GM19452 (cell line): ENCODE measurements at regions not wholly inside any gene's neighbourhood (a gene's known extent, or its start where the extent isn't known, plus 50 kb on each side); places are given as distances from the start of the nearest gene placed in this dataset.

ENCODE experiments used
- ATAC-seq: cut with Tn5 transposase; IDR thresholded peaks from one replicate; pipeline ENCODE4 v1.9.1; 2021; ENCODE audit not compliant: unreplicated experiment

GRCh38 chr13:30128095-30128494, 179.3 kb downstream of the KATNAL1 start:
- ATAC-seq, result no peak

- no peak for ATAC-seq
Observed at GRCh38 chr13:30126903-30127428, 180.4 kb downstream of the KATNAL1 start.

- ATAC-seq, result no peak
Observed at GRCh38 chr13:30125422-30126073, 181.8 kb downstream of the KATNAL1 start.

- no peak for ATAC-seq
Observed at GRCh38 chr13:30124131-30124768, 183.1 kb downstream of the KATNAL1 start.

- no peak for ATAC-seq
Observed at GRCh38 chr13:30123575-30123974, 183.8 kb downstream of the KATNAL1 start.

- ATAC-seq, result no peak
Observed at GRCh38 chr13:30121666-30122065, 185.7 kb downstream of the KATNAL1 start.

GRCh38 chr13:30121244-30121643, 186.1 kb downstream of the KATNAL1 start:
- no peak for ATAC-seq

- no peak for ATAC-seq
Observed at GRCh38 chr13:30120133-30120822, 187.1 kb downstream of the KATNAL1 start.

GRCh38 chr13:30119476-30119875, 187.9 kb downstream of the KATNAL1 start:
- ATAC-seq, result no peak

GRCh38 chr13:30116379-30116778, 191.0 kb downstream of the KATNAL1 start:
- no peak for ATAC-seq

GRCh38 chr13:30115257-30115600, 192.1 kb downstream of the KATNAL1 start:
- no peak for ATAC-seq

GRCh38 chr13:30114571-30115256, 192.6 kb downstream of the KATNAL1 start:
- ATAC-seq, result peak; percentile 88

- ATAC-seq, result no peak
Observed at GRCh38 chr13:30113983-30114570, 193.3 kb downstream of the KATNAL1 start.

GRCh38 chr13:30113551-30113950, 193.8 kb downstream of the KATNAL1 start:
- ATAC-seq, result no peak

- no peak for ATAC-seq
Observed at GRCh38 chr13:30112602-30113435, 194.5 kb downstream of the KATNAL1 start.

- no peak for ATAC-seq
Observed at GRCh38 chr13:30111810-30112209, 195.5 kb downstream of the KATNAL1 start.

GRCh38 chr13:30110301-30111070, 196.9 kb downstream of the KATNAL1 start:
- ATAC-seq, result no peak

- no peak for ATAC-seq
Observed at GRCh38 chr13:30109471-30110135, 197.7 kb downstream of the KATNAL1 start.

- no peak for ATAC-seq
Observed at GRCh38 chr13:30108913-30109237, 198.5 kb downstream of the KATNAL1 start.
